Smooth muscle cell (in vitro differentiated cells): ENCODE measurements at regions not wholly inside any gene's neighbourhood (a gene's known extent, or its start where the extent isn't known, plus 50 kb on each side); places are given as distances from the start of the nearest gene placed in this dataset.

Source experiments
- DNase-seq: peaks from one replicate; lab custom pipeline; 2025; ENCODE audit not compliant: unreplicated experiment; lab: John Stamatoyannopoulos, UW
- H2AFZ ChIP-seq: fragments of 200-600 bp; sonication (generic); 2 replicates; pipeline ENCODE4 v1.6.0; 2016; ENCODE audit warnings: antibody characterized with exemption, low read depth, mild to moderate bottlenecking
- H3F3A ChIP-seq: fragments of 200-600 bp; sonication (generic); 2 replicates; pipeline ENCODE4 v1.6.0; 2017; ENCODE audit warnings: antibody characterized with exemption, low read depth
- H3K27ac ChIP-seq: fragments of 200-600 bp; sonication (generic); 2 replicates; pipeline ENCODE4 v1.5.1; 2016; ENCODE audit warnings: low read depth, mild to moderate bottlenecking
- H3K27me3 ChIP-seq: fragments of 200-600 bp; sonication (generic); 2 replicates; pipeline ENCODE4 v1.6.1; 2016; ENCODE audit warnings: low read depth, mild to moderate bottlenecking
- H3K36me3 ChIP-seq: fragments of 200-600 bp; sonication (generic); 2 replicates; pipeline ENCODE4 v1.5.1; 2016; ENCODE audit warnings: low read depth
- H3K4me1 ChIP-seq: fragments of 200-600 bp; sonication (generic); 2 replicates; pipeline ENCODE4 v1.5.1; 2016; ENCODE audit warnings: low read depth
- H3K4me2 ChIP-seq: fragments of 200-600 bp; sonication (generic); 2 replicates; pipeline ENCODE4 v1.6.0; 2016; ENCODE audit warnings: mild to moderate bottlenecking
- H3K4me3 ChIP-seq: fragments of 200-600 bp; sonication (generic); 2 replicates; pipeline ENCODE4 v1.5.1; 2016; ENCODE audit warnings: mild to moderate bottlenecking
- H3K79me2 ChIP-seq: fragments of 200-600 bp; sonication (generic); 2 replicates; pipeline ENCODE4 v1.6.0; 2016; ENCODE audit warnings: low read depth, mild to moderate bottlenecking
- H3K9ac ChIP-seq: fragments of 200-600 bp; sonication (generic); 2 replicates; pipeline ENCODE4 v1.6.0; 2016; ENCODE audit warnings: low read depth
- H3K9me3 ChIP-seq: fragments of 200-600 bp; sonication (generic); replicated peaks from 2 replicates; pipeline ENCODE4 v1.5.1; 2016; ENCODE audit warnings: low read depth
- H4K20me1 ChIP-seq: fragments of 200-600 bp; sonication (generic); 2 replicates; pipeline ENCODE4 v1.6.0; 2016; ENCODE audit warnings: low read depth
- CTCF ChIP-seq: fragments of 200-600 bp; sonication (generic); IDR thresholded peaks from 2 replicates; pipeline ENCODE4 v1.5.1; 2017; ENCODE audit warnings: borderline replicate concordance, mild to moderate bottlenecking, antibody characterized with exemption; ENCODE audit not compliant: insufficient read depth, poor library complexity, severe bottlenecking
- WGBS: methylation state at CpG from one replicate; pipeline ENCODE4 v1.1.7; 2016; ENCODE audit warnings: low lambda C conversion rate; 5-methylcytosine and 5-hydroxymethylcytosine counted together

- Histone ChIP-seq H3K27ac (no peak overlapping the region), H3K9ac (no peak overlapping the region), H3K27me3 (no peaks in the 10 kb centered on the region), H3K9me3 (no peaks in the 10 kb centered on the region), H3K4me2 (no peak overlapping the region), H3K36me3 (no peaks in the 10 kb centered on the region), H3K4me3 (no peak overlapping the region), H2AFZ (no peak overlapping the region), H3K79me2 (no peaks in the 10 kb centered on the region), H4K20me1 (no peaks in the 10 kb centered on the region), H3F3A (no peaks in the 10 kb centered on the region), H3K4me1 (no peaks in the 10 kb centered on the region)
- 80% methylated on average over 2 of the region's 2 CpGs for WGBS
- TF ChIP-seq CTCF: no peak
- DNase-seq: no peak
Observed at GRCh38 chr13:104436555-104436954, 1370.3 kb upstream of the SLC10A2 start.

GRCh38 chr13:104431895-104432294, 1365.7 kb upstream of the SLC10A2 start:
- H4K20me1 ChIP-seq: no peaks in the 10 kb centered on the region
- no peaks in the 10 kb centered on the region for H3K27me3 ChIP-seq
- no peaks in the 10 kb centered on the region for H3K4me1 ChIP-seq
- no peak overlapping the region for H3K4me3 ChIP-seq
- H3K36me3 ChIP-seq: no peaks in the 10 kb centered on the region
- no peak overlapping the region for H2AFZ ChIP-seq
- H3K9ac ChIP-seq: no peak overlapping the region
- no peaks in the 10 kb centered on the region for H3F3A ChIP-seq
- no peaks in the 10 kb centered on the region for H3K79me2 ChIP-seq
- no peak overlapping the region for H3K4me2 ChIP-seq
- no peaks in the 10 kb centered on the region for H3K9me3 ChIP-seq
- TF ChIP-seq CTCF: no peak
- 82% methylated on average over 1 of the region's 1 CpG for WGBS
- no peak overlapping the region for H3K27ac ChIP-seq
- DNase-seq: no peak

GRCh38 chr13:104426435-104426834, 1360.2 kb upstream of the SLC10A2 start:
- no peak for TF ChIP-seq CTCF
- 86% methylated on average over 4 of the region's 4 CpGs for WGBS

GRCh38 chr13:104422668-104423067, 1356.5 kb upstream of the SLC10A2 start:
- WGBS: 85% methylated on average over 4 of the region's 4 CpGs
- Histone ChIP-seq H2AFZ (no peak overlapping the region), H3K36me3 (no peaks in the 10 kb centered on the region), H4K20me1 (no peaks in the 10 kb centered on the region), H3F3A (no peaks in the 10 kb centered on the region), H3K4me1 (no peaks in the 10 kb centered on the region), H3K4me2 (no peak overlapping the region), H3K9ac (no peak overlapping the region), H3K27me3 (no peaks in the 10 kb centered on the region), H3K79me2 (no peaks in the 10 kb centered on the region), H3K9me3 (no peaks in the 10 kb centered on the region), H3K27ac (no peak overlapping the region), H3K4me3 (no peak overlapping the region)
- no peak for DNase-seq
- TF ChIP-seq CTCF: no peak

More at GRCh38 chr13:104426435-104426834, 1360.2 kb upstream of the SLC10A2 start:
- Histone ChIP-seq H3K9ac (no peak overlapping the region), H4K20me1 (no peaks in the 10 kb centered on the region), H3K36me3 (no peaks in the 10 kb centered on the region), H3K4me3 (no peak overlapping the region), H3K9me3 (no peaks in the 10 kb centered on the region), H3K27me3 (no peaks in the 10 kb centered on the region), H3K4me2 (no peak overlapping the region), H2AFZ (no peak overlapping the region), H3K4me1 (no peaks in the 10 kb centered on the region), H3K79me2 (no peaks in the 10 kb centered on the region), H3F3A (no peaks in the 10 kb centered on the region), H3K27ac (no peak overlapping the region)
- DNase-seq: no peak
